ENCODE measurements at regions not wholly inside any gene's neighbourhood (a gene's known extent, or its start where the extent isn't known, plus 50 kb on each side); places are given as distances from the start of the nearest gene placed in this dataset.
A peak's percentile ranks its signal among the peaks of the same experiment; 100 is the strongest.

DNA sequence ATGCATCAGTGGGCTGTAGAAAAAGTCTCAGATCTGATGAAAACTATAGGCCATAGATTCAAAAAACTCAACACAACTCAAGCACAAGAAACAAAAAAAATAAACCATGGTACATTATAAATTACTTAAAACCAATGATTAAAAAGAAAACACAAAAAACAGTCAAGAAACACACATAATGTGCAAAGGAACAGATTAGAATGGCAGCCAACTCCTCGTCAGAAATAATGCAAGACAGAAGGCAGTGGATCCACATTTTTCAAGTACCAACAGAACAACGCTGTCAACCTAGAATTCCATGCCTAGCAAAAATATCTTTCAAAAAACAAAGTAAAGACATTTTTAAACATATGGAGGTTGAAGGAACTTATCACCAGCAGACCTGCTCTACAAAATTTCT lies 69.7 kb downstream of the PSMB1 start:
- no peak overlapping the region for H3K27ac Mint-ChIP-seq
- H3K4me1 Mint-ChIP-seq: no peaks in the 10 kb centered on the region
- peaks cover 2% of the 10 kb centered on the region for H3K36me3 Mint-ChIP-seq
- H3K9me3 Mint-ChIP-seq: peaks cover 6% of the 10 kb centered on the region
- no peak for DNase-seq (ENCODE audit: low spot score in 2 of 2)
- no peak overlapping the region for H3K4me3 Mint-ChIP-seq
- H3K27me3 Mint-ChIP-seq: peaks cover 10% of the 10 kb centered on the region
- no peak for ATAC-seq (ENCODE audit: low read depth)

DNA sequence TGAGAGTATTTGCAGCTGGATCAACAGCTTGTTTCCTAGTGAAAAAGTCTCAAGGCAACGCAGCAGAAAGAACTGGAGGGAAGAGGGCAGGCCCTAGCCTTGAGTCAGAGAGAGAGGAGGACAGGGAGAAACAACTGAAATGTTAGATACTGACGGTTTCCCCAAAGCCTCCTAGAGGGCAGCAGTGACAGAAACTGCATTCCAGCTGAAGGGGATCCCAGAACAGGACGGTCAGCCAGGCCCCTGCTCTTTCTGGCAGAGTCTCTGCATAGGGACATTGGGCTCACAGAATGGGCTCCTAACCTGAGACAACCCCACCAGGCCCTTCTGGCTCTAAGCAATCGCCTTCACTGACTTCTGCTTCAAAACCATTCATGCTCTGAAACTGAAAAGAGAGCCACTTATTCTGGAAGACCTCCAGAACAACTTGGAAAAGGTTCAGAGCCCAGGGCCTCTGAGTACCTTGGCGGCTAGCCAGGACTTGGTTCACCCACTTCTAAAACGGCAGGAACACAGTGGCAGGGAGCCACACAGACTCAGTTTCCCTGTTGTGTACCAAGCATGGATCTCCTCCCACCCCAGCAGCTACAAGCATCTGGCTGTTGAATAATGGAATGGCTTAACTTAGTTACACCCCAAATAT lies 72.9 kb downstream of the PSMB1 start:
- Mint-ChIP-seq H3K27ac (no peak overlapping the region), H3K27me3 (peaks cover 15% of the 10 kb centered on the region), H3K36me3 (peaks cover 2% of the 10 kb centered on the region), H3K9me3 (peaks cover 6% of the 10 kb centered on the region), H3K4me3 (no peak overlapping the region), H3K4me1 (peaks cover 2% of the 10 kb centered on the region)
- DNase-seq (ENCODE audit: low spot score in 2 of 2) (no peak), ATAC-seq (ENCODE audit: low read depth) (no peak)

DNA sequence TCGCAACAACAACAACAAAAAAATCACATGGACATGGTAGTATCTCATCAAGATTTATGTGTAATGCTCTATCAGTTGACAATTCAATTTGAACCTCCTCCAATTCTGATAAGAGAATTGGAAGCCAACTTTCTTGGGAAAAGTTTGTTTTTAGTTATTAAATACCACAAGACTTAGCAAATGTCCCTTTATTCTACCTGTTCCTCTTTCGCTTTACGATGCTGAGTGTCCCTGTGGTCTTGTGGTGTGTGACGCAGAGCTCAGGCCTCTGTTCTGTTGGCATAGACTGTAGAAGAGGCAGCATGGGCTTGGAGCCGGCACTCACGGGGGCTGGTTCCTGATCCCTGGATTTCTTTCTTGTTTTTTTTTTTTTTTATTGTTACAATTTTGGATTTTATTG lies 76.7 kb downstream of the PSMB1 start:
- ATAC-seq (ENCODE audit: low read depth) (peak; percentile 70), DNase-seq (ENCODE audit: low spot score in 2 of 2) (no peak)
- H3K27ac Mint-ChIP-seq: no peak overlapping the region
- H3K36me3 Mint-ChIP-seq: no peaks in the 10 kb centered on the region
- no peak overlapping the region for H3K4me3 Mint-ChIP-seq
- H3K9me3 Mint-ChIP-seq: no peaks in the 10 kb centered on the region
- peaks cover 14% of the 10 kb centered on the region for H3K27me3 Mint-ChIP-seq
- H3K4me1 Mint-ChIP-seq: peaks cover 2% of the 10 kb centered on the region

DNA sequence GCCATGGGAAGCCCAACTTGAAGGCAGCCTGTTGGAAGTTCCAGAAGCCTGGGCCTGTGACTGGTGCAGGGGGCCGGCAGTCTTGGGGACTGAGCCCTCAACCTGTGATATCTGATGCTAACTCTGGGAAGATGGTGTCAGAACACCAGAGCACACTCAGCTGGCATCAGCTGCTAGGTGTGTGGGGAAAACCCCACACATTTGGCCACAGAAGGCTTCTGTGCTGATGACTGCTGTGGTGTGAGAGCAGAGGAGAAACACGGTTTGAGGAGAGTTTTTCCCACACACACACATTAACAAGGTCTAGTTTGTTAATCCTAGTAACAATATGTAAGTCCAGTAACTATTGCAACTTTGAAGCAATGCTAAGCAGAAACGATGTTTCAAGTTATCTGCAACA lies 78.0 kb downstream of the PSMB1 start:
- ATAC-seq (ENCODE audit: low read depth): no peak
- Mint-ChIP-seq H3K9me3 (no peaks in the 10 kb centered on the region), H3K27me3 (peaks cover 14% of the 10 kb centered on the region), H3K27ac (no peak overlapping the region), H3K36me3 (no peaks in the 10 kb centered on the region), H3K4me1 (peaks cover 2% of the 10 kb centered on the region), H3K4me3 (no peak overlapping the region)
- DNase-seq (ENCODE audit: low spot score in 2 of 2): no peak

DNA sequence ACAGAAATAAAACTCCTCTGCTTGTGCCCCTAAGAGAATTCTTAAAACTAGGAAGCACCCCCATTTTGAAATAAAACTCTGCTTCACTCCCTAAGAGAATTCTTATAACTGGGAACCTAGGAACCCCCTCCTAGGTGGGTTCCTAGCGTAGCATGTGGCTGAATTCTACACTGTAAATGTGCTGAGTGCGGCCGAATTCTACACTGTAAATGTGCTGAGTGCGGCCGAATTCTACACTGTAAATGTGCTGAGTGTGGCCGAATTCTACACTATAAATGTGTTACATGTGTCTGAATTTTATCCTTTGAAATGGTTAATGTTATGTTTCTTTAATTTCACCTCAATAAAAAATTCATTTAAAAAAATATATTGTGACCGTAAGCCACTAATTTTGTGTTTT lies 79.3 kb downstream of the PSMB1 start:
- H3K27ac Mint-ChIP-seq: no peak overlapping the region
- ATAC-seq (ENCODE audit: low read depth) (no peak), DNase-seq (ENCODE audit: low spot score in 2 of 2) (no peak)
- H3K27me3 Mint-ChIP-seq: peaks cover 14% of the 10 kb centered on the region
- H3K4me1 Mint-ChIP-seq: peaks cover 2% of the 10 kb centered on the region
- H3K36me3 Mint-ChIP-seq: no peaks in the 10 kb centered on the region
- no peaks in the 10 kb centered on the region for H3K9me3 Mint-ChIP-seq
- no peak overlapping the region for H3K4me3 Mint-ChIP-seq

GRCh38 chr6:170473301-170473717 lies 79.8 kb downstream of the PSMB1 start:
- DNase-seq (ENCODE audit: low spot score in 2 of 2) (no peak), ATAC-seq (ENCODE audit: low read depth) (no peak)
- H3K27ac Mint-ChIP-seq: no peak overlapping the region
- no peaks in the 10 kb centered on the region for H3K36me3 Mint-ChIP-seq
- peaks cover 12% of the 10 kb centered on the region for H3K27me3 Mint-ChIP-seq
- peaks cover 2% of the 10 kb centered on the region for H3K4me1 Mint-ChIP-seq
- no peaks in the 10 kb centered on the region for H3K9me3 Mint-ChIP-seq
- H3K4me3 Mint-ChIP-seq: no peak overlapping the region

DNA sequence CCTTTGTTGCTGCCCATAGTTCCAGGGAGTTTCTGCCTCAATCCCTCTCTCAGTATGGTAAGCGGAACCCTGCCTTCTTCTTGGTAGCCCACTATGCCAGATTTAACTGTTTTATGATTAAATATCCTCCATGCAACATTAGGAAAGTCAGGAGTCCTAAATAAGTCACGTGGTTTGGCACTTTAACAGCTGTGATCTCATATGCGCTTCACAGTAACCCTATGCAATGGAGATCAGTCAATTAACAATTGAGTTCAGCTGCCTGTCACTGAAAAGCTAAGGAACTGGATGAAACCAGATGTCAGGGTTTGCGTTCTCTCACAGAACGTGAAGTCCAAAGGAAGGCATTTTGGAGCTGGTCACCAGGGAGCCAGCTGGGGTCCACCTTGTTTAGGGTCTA lies 81.6 kb downstream of the PSMB1 start:
- no peak for DNase-seq (ENCODE audit: low spot score in 2 of 2)
- Mint-ChIP-seq H3K4me3 (no peak overlapping the region), H3K27me3 (peaks cover 6% of the 10 kb centered on the region), H3K36me3 (no peaks in the 10 kb centered on the region), H3K4me1 (peaks cover 2% of the 10 kb centered on the region), H3K9me3 (no peaks in the 10 kb centered on the region), H3K27ac (no peak overlapping the region)
- ATAC-seq (ENCODE audit: low read depth): no peak

DNA sequence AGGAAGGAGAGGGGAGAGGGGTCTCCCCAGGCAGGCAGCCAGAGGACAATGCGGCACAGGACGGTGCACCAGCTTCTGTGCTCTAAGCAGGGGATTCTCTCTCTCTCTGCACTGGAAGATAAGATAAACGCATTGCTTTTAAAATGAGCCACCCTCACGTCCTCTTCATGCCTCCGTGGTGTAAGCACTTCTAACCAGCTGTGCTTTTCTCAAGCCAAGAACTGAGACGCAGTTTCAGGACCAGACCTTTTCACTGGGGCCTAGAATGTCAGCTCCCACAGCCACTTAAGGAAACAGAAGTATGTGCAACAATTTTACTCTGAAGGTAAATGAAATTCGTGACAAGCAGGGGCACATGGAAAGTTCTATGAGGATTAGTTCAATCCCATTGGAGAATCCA lies 82.4 kb downstream of the PSMB1 start:
- peaks cover 2% of the 10 kb centered on the region for H3K4me1 Mint-ChIP-seq
- ATAC-seq (ENCODE audit: low read depth): no peak
- H3K27ac Mint-ChIP-seq: no peak overlapping the region
- H3K27me3 Mint-ChIP-seq: peaks cover 4% of the 10 kb centered on the region
- no peak overlapping the region for H3K4me3 Mint-ChIP-seq
- H3K36me3 Mint-ChIP-seq: no peaks in the 10 kb centered on the region
- no peaks in the 10 kb centered on the region for H3K9me3 Mint-ChIP-seq
- DNase-seq (ENCODE audit: low spot score in 2 of 2): no peak

- H3K9me3 Mint-ChIP-seq: no peaks in the 10 kb centered on the region
- no peak overlapping the region for H3K27ac Mint-ChIP-seq
- peaks cover 7% of the 10 kb centered on the region for H3K4me1 Mint-ChIP-seq
- no peak overlapping the region for H3K4me3 Mint-ChIP-seq
- DNase-seq (ENCODE audit: low spot score in 2 of 2) (no peak), ATAC-seq (ENCODE audit: low read depth) (no peak)
- H3K36me3 Mint-ChIP-seq: no peaks in the 10 kb centered on the region
- peaks cover 8% of the 10 kb centered on the region for H3K27me3 Mint-ChIP-seq
Observed at GRCh38 chr6:170464524-170464979, 88.6 kb downstream of the PSMB1 start.

GRCh38 chr6:170464080-170464479 lies 89.0 kb downstream of the PSMB1 start:
- Mint-ChIP-seq H3K36me3 (no peaks in the 10 kb centered on the region), H3K27me3 (peaks cover 8% of the 10 kb centered on the region), H3K4me1 (peaks cover 10% of the 10 kb centered on the region), H3K27ac (no peak overlapping the region), H3K9me3 (no peaks in the 10 kb centered on the region), H3K4me3 (no peak overlapping the region)
- ATAC-seq (ENCODE audit: low read depth): no peak
- DNase-seq (ENCODE audit: low spot score in 2 of 2): no peak

- Mint-ChIP-seq H3K4me1 (peaks cover 10% of the 10 kb centered on the region), H3K27me3 (peaks cover 8% of the 10 kb centered on the region), H3K4me3 (no peak overlapping the region), H3K27ac (no peak overlapping the region), H3K36me3 (no peaks in the 10 kb centered on the region), H3K9me3 (no peaks in the 10 kb centered on the region)
- DNase-seq (ENCODE audit: low spot score in 2 of 2) (no peak), ATAC-seq (ENCODE audit: low read depth) (no peak)
Observed at GRCh38 chr6:170463101-170463721, 89.9 kb downstream of the PSMB1 start.

DNA sequence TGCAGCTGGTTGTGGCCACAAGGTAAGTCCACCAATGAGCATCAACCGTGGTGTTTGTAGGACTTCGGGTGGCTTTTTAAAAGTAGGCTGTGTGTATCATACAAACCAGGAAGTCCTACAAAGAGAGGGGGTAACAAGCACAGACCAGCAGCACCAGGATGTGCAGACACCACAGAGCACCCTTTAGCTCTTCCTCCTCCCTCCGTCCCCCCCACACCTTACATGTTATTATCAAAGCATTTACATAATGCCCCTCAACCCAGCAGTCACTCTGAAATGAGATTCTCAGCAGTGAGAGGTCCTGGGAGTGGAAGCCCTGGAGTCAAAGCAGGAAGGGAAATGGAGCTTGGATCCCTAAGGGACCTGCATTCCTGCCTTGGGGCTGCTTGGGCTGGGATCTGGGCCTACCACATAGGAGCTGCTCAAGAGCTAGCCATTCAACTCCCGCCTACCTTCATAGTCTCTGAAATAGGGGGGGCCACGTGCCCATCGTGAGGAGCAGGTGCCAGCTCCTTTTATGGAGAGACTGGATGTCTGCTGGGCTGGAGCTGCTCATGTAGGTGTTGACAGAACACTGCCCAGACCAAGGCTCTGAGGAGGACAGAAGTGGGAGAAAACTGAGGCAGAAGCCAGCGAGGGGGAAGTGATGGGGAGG lies 90.6 kb downstream of the PSMB1 start:
- Mint-ChIP-seq H3K27me3 (peaks cover 8% of the 10 kb centered on the region), H3K4me1 (peaks cover 8% of the 10 kb centered on the region), H3K4me3 (no peak overlapping the region), H3K9me3 (no peaks in the 10 kb centered on the region), H3K27ac (no peak overlapping the region), H3K36me3 (no peaks in the 10 kb centered on the region)
- ATAC-seq (ENCODE audit: low read depth) (no peak), DNase-seq (ENCODE audit: low spot score in 2 of 2) (no peak)

GRCh38 chr6:170461556-170462365 lies 91.3 kb downstream of the PSMB1 start:
- DNase-seq (ENCODE audit: low spot score in 2 of 2) (no peak), ATAC-seq (ENCODE audit: low read depth) (no peak)
- Mint-ChIP-seq H3K4me3 (no peak overlapping the region), H3K9me3 (no peaks in the 10 kb centered on the region), H3K27me3 (peaks cover 8% of the 10 kb centered on the region), H3K4me1 (peaks cover 8% of the 10 kb centered on the region), H3K36me3 (no peaks in the 10 kb centered on the region), H3K27ac (no peak overlapping the region)

DNA sequence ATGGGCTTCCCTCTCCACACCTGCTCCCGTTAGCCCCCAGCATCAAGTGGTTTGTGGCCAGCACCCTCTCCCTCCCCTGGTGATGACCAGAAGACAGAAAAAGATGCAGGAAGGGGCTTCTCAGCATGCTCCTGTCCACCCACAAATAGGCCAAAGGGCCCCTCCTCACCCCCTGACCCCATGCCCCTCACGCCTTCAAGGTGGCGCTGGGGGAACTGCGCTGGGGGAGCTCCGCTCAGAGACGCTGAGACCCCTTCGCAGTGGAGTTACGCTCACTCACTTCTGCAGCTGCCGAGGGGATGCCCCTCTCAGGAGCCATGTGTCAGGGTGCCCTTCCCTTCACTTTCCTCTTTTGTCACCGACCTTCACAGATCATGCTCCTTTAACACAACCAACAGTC lies 92.0 kb downstream of the PSMB1 start:
- Mint-ChIP-seq H3K27ac (no peak overlapping the region), H3K9me3 (no peaks in the 10 kb centered on the region), H3K4me1 (peaks cover 8% of the 10 kb centered on the region), H3K36me3 (no peaks in the 10 kb centered on the region), H3K27me3 (peaks cover 10% of the 10 kb centered on the region), H3K4me3 (no peak overlapping the region)
- ATAC-seq (ENCODE audit: low read depth) (no peak), DNase-seq (ENCODE audit: low spot score in 2 of 2) (no peak)

Data from memory B cell (primary cell).